HCT116 (cell line): ENCODE measurements at regions not wholly inside any gene's neighbourhood (a gene's known extent, or its start where the extent isn't known, plus 50 kb on each side); places are given as distances from the start of the nearest gene placed in this dataset.

Experiments
- ATAC-seq: fragments of 200-7000 bp; cut with Tn5 transposase; 2 replicates; pipeline ENCODE4 v1.9.1; 2020; ENCODE audit warnings: mild to moderate bottlenecking, moderate library complexity
- BruUV-seq: library from RNA; stranded (reverse); fragments of 400-500 nt; replicated peaks from 2 replicates; lab custom pipeline; 2021; lab: Mats Ljungman, UMichigan
- CTCF ChIA-PET: fragments of 300-600 bp; sonication (Branson Sonifier 250); formaldehyde crosslinking; loops from one replicate; lab custom pipeline; 2021; ENCODE audit warnings: antibody characterized with exemption; lab: Charles Lee
- POLR2A ChIA-PET: fragments of 300-600, 350-600 bp; sonication (Branson Sonifier 250); formaldehyde crosslinking; loops from one replicate; lab custom pipeline; 2021; ENCODE audit warnings: antibody characterized with exemption; lab: Charles Lee
- RAD21 ChIA-PET, 2 experiments: fragments of 300-600 bp; sonication (Branson Sonifier 250); formaldehyde crosslinking; loops; one replicate each; lab custom pipeline; 2023; ENCODE audit warnings: low total read pairs in 2 of 2; ENCODE audit not compliant: uncharacterized antibody in 2 of 2, unreplicated experiment in 2 of 2, low non-redundant PET in 1 of 2; lab: Charles Lee
- DNase-seq: peaks from one replicate; pipeline ENCODE4 v3.0.0-alpha.2; 2010; ENCODE audit warnings: low read depth, low spot score
- H2AFZ ChIP-seq: fragments of 200-600 bp; shearing (Covaris generic), sonication (generic); 2 replicates; pipeline ENCODE4 v1.6.1; 2017; ENCODE audit warnings: low read depth, mixed run types, mixed read lengths, antibody characterized with exemption, low read length; ENCODE audit not compliant: poor library complexity, severe bottlenecking
- H3K27ac ChIP-seq: 2 replicates; pipeline ENCODE4 v1.5.1; 2012; ENCODE audit warnings: low read depth, low read length
- H3K27me3 ChIP-seq: fragments of 200-600 bp; sonication (generic); 2 replicates; pipeline ENCODE4 v1.6.1; 2016; ENCODE audit warnings: mixed run types, low read length, mixed read lengths; ENCODE audit not compliant: insufficient read depth
- H3K36me3 ChIP-seq, 2 experiments: fragments of 200-500 bp in 1 of 2; fragments of 200-600 bp in 1 of 2; sonication (Bioruptor generic) in 1 of 2; sonication (generic) in 1 of 2; 2 replicates each; pipeline versions ENCODE4 v1.5.1 to v1.6.1; 2014 to 2016; ENCODE audit warnings: low read length in 2 of 2, inconsistent platforms in 1 of 2, mixed read lengths in 1 of 2, mixed run types in 1 of 2; ENCODE audit not compliant: insufficient read depth in 2 of 2, control insufficient read depth in 1 of 2
- H3K4me1 ChIP-seq, 2 experiments: fragments of 200-600 bp in 1 of 2; sonication (generic) in 1 of 2; 2 replicates each; pipeline versions ENCODE4 v1.5.1 to v1.6.1; 2012 to 2017; ENCODE audit warnings: low read length in 2 of 2, inconsistent platforms in 1 of 2, mild to moderate bottlenecking in 1 of 2, mixed read lengths in 1 of 2, mixed run types in 1 of 2, moderate library complexity in 1 of 2; ENCODE audit not compliant: insufficient read depth in 2 of 2, control insufficient read depth in 1 of 2
- H3K4me2 ChIP-seq: fragments of 200-600 bp; sonication (generic); 2 replicates; pipeline ENCODE4 v1.6.1; 2017; ENCODE audit warnings: mixed run types, low read length, mixed read lengths
- H3K4me3 ChIP-seq, 2 experiments: fragments of 200-600 bp in 1 of 2; sonication (generic) in 1 of 2; replicated peaks in 1 of 2; 2 replicates each; pipeline ENCODE4 v1.5.1; 2011 to 2016; ENCODE audit warnings: low read length in 2 of 2, control low read depth in 1 of 2, low read depth in 1 of 2, mild to moderate bottlenecking in 1 of 2, mixed read lengths in 1 of 2, mixed run types in 1 of 2
- H3K79me2 ChIP-seq: fragments of 200-600 bp; sonication (generic); 2 replicates; pipeline ENCODE4 v1.6.1; 2017; ENCODE audit warnings: mild to moderate bottlenecking, mixed run types, low read length, moderate library complexity, mixed read lengths; ENCODE audit not compliant: insufficient read depth
- H3K9ac ChIP-seq: fragments of 200-600 bp; sonication (generic); 2 replicates; pipeline ENCODE4 v1.6.1; 2016; ENCODE audit warnings: low read length, mixed read lengths
- H3K9me2 ChIP-seq: fragments of 200-600 bp; sonication (generic), shearing (Covaris generic); 2 replicates; pipeline ENCODE4 v1.6.1; 2017; ENCODE audit warnings: mixed run types, mild to moderate bottlenecking, moderate library complexity; ENCODE audit not compliant: insufficient read depth
- H3K9me3 ChIP-seq, 2 experiments: fragments of 200-500 bp in 1 of 2; fragments of 200-600 bp in 1 of 2; sonication (Bioruptor generic) in 1 of 2; sonication (generic) in 1 of 2; 2 replicates each; pipeline ENCODE4 v1.6.1; 2014 to 2017; ENCODE audit warnings: low read length in 2 of 2, mixed read lengths in 2 of 2, inconsistent platforms in 1 of 2, low read depth in 1 of 2, mild to moderate bottlenecking in 1 of 2, mixed run types in 1 of 2, moderate library complexity in 1 of 2; ENCODE audit not compliant: control insufficient read depth in 1 of 2, insufficient read depth in 1 of 2
- H4K20me1 ChIP-seq: fragments of 200-600 bp; sonication (generic), shearing (Covaris generic); 2 replicates; pipeline ENCODE4 v1.6.1; 2017; ENCODE audit warnings: mixed run types, mild to moderate bottlenecking, moderate library complexity; ENCODE audit not compliant: insufficient read depth
- ATF3 ChIP-seq: IDR thresholded peaks from 2 replicates; pipeline ENCODE4 v1.6.1; 2012
- CBX3 ChIP-seq: IDR thresholded peaks from 2 replicates; pipeline ENCODE4 v1.6.1; 2012; ENCODE audit warnings: low read depth
- CEBPB ChIP-seq: IDR thresholded peaks from 2 replicates; pipeline ENCODE4 v1.6.1; 2012; ENCODE audit warnings: low read depth
- CTCF ChIP-seq, 3 experiments: fragments of 200-600 bp in 1 of 3; sonication (generic) in 1 of 3; IDR thresholded peaks in 2 of 3; conservative IDR thresholded peaks in 1 of 3; 2 replicates each; pipeline ENCODE4 v1.5.1; 2012 to 2017; ENCODE audit warnings: low read depth in 2 of 3, low read length in 2 of 3, antibody characterized with exemption in 1 of 3, borderline replicate concordance in 1 of 3, control low read depth in 1 of 3, mild to moderate bottlenecking in 1 of 3, mixed read lengths in 1 of 3, mixed run types in 1 of 3, moderate library complexity in 1 of 3; ENCODE audit not compliant: insufficient read depth in 1 of 3
- EGR1 ChIP-seq: IDR thresholded peaks from 2 replicates; pipeline ENCODE4 v1.6.1; 2012; ENCODE audit warnings: low read depth
- ELF1 ChIP-seq: IDR thresholded peaks from 2 replicates; pipeline ENCODE4 v1.6.1; 2012; ENCODE audit warnings: low read depth, borderline replicate concordance
- EZH2 ChIP-seq: fragments of 200-600 bp; sonication (generic); IDR thresholded peaks from 2 replicates; pipeline ENCODE4 v1.6.1; 2017; ENCODE audit warnings: antibody characterized with exemption, mixed run types
- EZH2phosphoT487 ChIP-seq: fragments of 200-600 bp; IDR thresholded peaks from 2 replicates; pipeline ENCODE4 v1.6.1; 2018; ENCODE audit warnings: antibody characterized with exemption, borderline replicate concordance
- FOSL1 ChIP-seq: IDR thresholded peaks from 2 replicates; pipeline ENCODE4 v1.6.1; 2012; ENCODE audit warnings: low read depth
- MAX ChIP-seq: IDR thresholded peaks from 2 replicates; pipeline ENCODE4 v1.6.1; 2012
- POLR2A ChIP-seq: IDR thresholded peaks from 2 replicates; pipeline ENCODE4 v1.7.0; 2011; ENCODE audit warnings: borderline replicate concordance; ENCODE audit not compliant: insufficient read depth, insufficient read length; ENCODE audit errors: extremely low read depth
- POLR2AphosphoS5 ChIP-seq: IDR thresholded peaks from 2 replicates; pipeline ENCODE4 v1.6.1; 2011; ENCODE audit warnings: mild to moderate bottlenecking, low read depth, low read length, moderate library complexity
- REST ChIP-seq: IDR thresholded peaks from 2 replicates; pipeline ENCODE4 v1.6.1; 2012; ENCODE audit warnings: low read depth
- SIN3A ChIP-seq: IDR thresholded peaks from 2 replicates; pipeline ENCODE4 v1.6.1; 2012; ENCODE audit warnings: low read depth
- SP1 ChIP-seq: IDR thresholded peaks from 2 replicates; pipeline ENCODE4 v1.6.1; 2012; ENCODE audit warnings: low read depth
- SRF ChIP-seq: IDR thresholded peaks from 2 replicates; pipeline ENCODE4 v1.6.1; 2012; ENCODE audit warnings: low read depth
- TCF7L2 ChIP-seq: IDR thresholded peaks from 2 replicates; pipeline ENCODE4 v1.7.0; 2011; ENCODE audit warnings: borderline replicate concordance, inconsistent platforms; ENCODE audit not compliant: insufficient read depth, insufficient read length; ENCODE audit errors: extremely low read depth
- YY1 ChIP-seq: IDR thresholded peaks from 2 replicates; pipeline ENCODE4 v1.6.1; 2011; ENCODE audit warnings: low read length, low read depth, moderate library complexity, mild to moderate bottlenecking; ENCODE audit not compliant: insufficient replicate concordance; ENCODE audit errors: extremely low read depth
- ZBTB33 ChIP-seq: IDR thresholded peaks from 2 replicates; pipeline ENCODE4 v1.6.1; 2011; ENCODE audit warnings: mild to moderate bottlenecking, low read length, moderate library complexity; ENCODE audit not compliant: insufficient replicate concordance; ENCODE audit errors: extremely low read depth
- ZNF274 ChIP-seq: fragments of 200-500 bp; sonication (Bioruptor generic); IDR thresholded peaks from 2 replicates; pipeline ENCODE4 v1.6.1; 2014; ENCODE audit warnings: mild to moderate bottlenecking, low read depth, low read length, inconsistent platforms
- intact Hi-C: fragments of 100-400 bp; cut with micrococcal nuclease; formaldehyde crosslinking; loops from 2 replicates; pipeline ENCODE4 v1.10.0; 2022

GRCh38 chr16:64887651-64888050 is 234.2 kb downstream of the CDH11 start:
- Histone ChIP-seq H3K9ac (no peak overlapping the region), H3K4me3 (no peak overlapping the region), H4K20me1 (no peaks in the 10 kb centered on the region), H3K9me3 (peaks cover 23 to 40% of the 10 kb centered on the region in 2 experiments; a peak in 2 of 4 replicates), H3K4me2 (no peak overlapping the region), H3K4me1 (no peaks in the 10 kb centered on the region), H2AFZ (no peak overlapping the region), H3K9me2 (no peaks in the 10 kb centered on the region), H3K79me2 (no peaks in the 10 kb centered on the region), H3K27ac (no peak overlapping the region), H3K36me3 (no peaks in the 10 kb centered on the region), H3K27me3 (no peaks in the 10 kb centered on the region)
- TF ChIP-seq POLR2A (no peak), ATF3 (no peak), MAX (no peak), SRF (no peak), FOSL1 (no peak), POLR2AphosphoS5 (no peak), SP1 (no peak), SIN3A (no peak), ZNF274 (no peak), ELF1 (no peak), CEBPB (no peak), CTCF (IDR thresholded peaks at IDR 0.05 in 2 of 3, conservative IDR thresholded peaks at IDR 0.05 in 1 of 3; ENCODE audit: borderline replicate concordance in 1 of 3, insufficient read depth in 1 of 3, low read depth in 2 of 3, low read length in 2 of 3) (no peak), EGR1 (no peak), EZH2 (no peak), CBX3 (no peak), ZBTB33 (no peak), EZH2phosphoT487 (no peak), YY1 (no peak), TCF7L2 (no peak), REST (no peak)
- ATAC-seq (no peak), DNase-seq (no peak)
- RAD21 ChIA-PET = no interaction called here
- POLR2A ChIA-PET = no interaction called here
- intact Hi-C loops = no loop called here
- no TSS peak for BruUV-seq
- CTCF ChIA-PET = no interaction called here
